ENCODE measurements at regions not wholly inside any gene's neighbourhood (a gene's known extent, or its start where the extent isn't known, plus 50 kb on each side); places are given as distances from the start of the nearest gene placed in this dataset.
"Not testable (repeated sequence)": the region's sequence is repeated elsewhere in the genome, so short reads cannot be mapped to it uniquely, and the experiment has no call there.

DNA sequence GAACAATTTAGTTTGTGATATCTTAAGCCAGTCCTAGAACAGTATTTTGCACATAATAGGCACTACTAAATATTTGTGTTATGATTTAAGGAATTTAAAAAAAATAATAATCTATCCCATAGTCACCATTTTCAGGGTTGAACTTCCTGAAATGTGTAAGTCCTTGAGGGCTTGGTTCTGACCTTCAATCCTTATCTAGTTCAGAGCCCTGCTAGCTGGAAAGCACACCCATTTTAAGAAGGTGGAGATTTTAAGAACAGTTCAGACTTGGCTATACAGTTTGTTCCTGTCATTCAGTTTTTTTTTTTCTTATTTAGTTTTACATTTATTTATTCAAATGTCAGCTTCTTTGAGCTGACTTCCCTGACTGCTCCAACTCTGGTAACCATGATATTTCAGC, 183.4 kb upstream of the MAGI2 start:
- DNase-seq (ENCODE audit: low spot score): no peak

DNA sequence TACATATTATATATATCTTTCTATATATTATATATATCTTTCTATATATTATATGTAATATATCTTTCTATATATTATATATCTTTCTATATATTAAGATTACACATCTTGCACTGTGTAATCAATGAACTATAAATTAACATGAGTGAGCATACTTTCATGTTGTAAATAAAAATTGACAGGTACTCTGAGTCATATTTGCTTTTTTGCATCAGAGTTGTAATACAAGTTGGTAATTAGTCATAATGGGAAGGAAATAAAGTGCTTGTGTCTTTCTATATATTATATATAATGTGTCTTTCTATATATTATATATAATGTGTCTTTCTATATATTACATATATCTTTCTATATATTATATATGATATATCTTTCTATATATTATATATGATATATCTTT, 172.5 kb upstream of the MAGI2 start:
- not testable (repeated sequence) for DNase-seq (ENCODE audit: low spot score)

GRCh38 chr7:79624336-79624735, 170.9 kb upstream of the MAGI2 start:
- no peak for DNase-seq (ENCODE audit: low spot score)

DNA sequence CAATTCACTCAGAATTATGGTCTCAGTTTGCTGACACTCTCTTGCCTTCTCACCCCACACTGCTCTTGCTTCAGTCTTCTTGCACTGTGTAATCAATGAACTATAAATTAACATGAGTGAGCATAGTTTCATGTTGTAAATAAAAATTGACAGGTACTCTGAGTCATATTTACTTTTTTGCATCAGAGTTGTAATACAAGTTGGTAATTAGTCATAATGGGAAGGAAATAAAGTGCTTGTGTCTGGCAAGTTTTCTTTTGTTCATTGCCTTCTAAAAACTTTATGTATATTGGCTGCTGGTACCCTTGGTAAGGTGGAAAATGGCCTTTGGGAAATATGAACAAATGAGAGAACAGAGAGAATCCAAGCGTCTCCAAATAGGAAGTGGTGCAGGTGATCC, 169.3 kb upstream of the MAGI2 start:
- DNase-seq (ENCODE audit: low spot score): no peak

- no peak for DNase-seq (ENCODE audit: low spot score)
Measured at GRCh38 chr7:79620291-79620690, 166.8 kb upstream of the MAGI2 start.

DNA sequence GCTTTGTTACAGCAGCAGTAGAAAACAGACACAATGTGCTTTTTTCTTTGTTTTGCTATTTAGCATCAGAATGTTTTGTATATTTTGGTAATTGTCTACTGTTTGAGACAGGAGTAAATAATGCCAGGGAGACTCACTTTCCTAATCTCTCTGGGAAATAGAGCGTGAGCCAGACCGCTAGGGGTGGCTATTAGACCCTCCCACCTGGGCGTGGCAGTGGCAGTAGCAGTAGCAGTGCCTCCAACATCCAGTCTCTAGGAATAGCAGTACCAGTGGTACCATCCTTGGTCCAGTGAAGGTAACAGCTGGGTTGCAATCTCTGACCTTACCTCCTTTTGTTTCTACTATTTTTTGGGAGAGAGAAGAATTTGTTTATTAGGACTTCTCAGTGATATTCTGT, 165.7 kb upstream of the MAGI2 start:
- DNase-seq (ENCODE audit: low spot score): no peak

DNA sequence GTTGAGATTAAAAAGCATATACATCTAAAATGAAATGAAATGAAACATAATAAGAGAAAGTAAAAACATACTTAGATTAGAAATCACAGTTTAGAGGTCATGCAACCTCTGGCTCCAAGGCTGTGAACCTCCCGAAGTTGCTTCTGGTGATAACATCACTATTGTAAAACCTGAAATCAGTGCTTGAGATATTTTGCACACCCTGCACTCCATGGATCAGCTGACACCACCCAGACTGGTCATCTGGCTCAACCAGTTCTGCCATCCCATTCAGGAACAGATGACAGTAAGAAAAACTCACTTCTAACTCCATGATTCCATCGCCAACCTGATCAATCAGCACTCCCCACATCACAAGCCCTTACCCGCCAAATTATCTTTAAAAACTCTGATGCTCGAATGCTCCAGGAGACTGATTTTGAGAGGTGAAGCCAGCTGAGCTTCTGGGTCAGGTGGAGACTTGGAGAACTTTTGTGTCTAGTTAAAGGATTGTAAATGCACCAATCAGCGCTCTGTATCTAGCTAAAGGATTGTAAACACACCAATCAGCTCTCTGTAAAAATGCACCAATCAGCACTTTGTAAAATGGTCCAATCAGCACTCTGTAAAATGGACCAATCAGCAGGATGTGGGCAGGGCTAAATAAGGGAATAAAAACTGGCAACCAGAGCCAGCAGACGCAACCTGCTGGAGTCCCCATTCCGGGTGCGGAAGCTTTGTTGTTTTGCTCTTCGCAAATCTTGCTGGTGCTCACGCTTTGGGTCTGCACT, 162.6 kb upstream of the MAGI2 start:
- no peak for DNase-seq (ENCODE audit: low spot score)

- no peak for DNase-seq (ENCODE audit: low spot score)
Measured at GRCh38 chr7:79615466-79615865, 162.0 kb upstream of the MAGI2 start.

GRCh38 chr7:79612903-79613302, 159.4 kb upstream of the MAGI2 start:
- no peak for DNase-seq (ENCODE audit: low spot score)

DNA sequence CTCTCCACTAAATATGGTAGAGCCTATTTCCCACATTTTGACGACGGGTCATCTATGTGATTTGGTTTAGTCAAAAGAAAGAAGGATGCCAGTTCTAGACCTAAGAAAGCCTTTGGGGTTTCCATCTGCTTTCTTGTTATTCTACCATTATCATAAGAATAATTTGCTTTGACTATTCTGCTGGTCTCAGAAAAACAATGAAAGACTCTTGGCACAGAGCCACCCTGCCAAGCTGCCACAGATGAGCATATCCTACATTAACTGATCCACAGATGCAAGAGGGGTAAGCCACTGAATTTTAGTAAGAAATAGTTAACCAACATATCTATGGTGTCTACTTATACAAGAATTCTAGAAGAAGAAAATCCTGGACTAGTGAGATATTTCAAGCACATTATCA, 158.6 kb upstream of the MAGI2 start:
- DNase-seq (ENCODE audit: low spot score): no peak

DNA sequence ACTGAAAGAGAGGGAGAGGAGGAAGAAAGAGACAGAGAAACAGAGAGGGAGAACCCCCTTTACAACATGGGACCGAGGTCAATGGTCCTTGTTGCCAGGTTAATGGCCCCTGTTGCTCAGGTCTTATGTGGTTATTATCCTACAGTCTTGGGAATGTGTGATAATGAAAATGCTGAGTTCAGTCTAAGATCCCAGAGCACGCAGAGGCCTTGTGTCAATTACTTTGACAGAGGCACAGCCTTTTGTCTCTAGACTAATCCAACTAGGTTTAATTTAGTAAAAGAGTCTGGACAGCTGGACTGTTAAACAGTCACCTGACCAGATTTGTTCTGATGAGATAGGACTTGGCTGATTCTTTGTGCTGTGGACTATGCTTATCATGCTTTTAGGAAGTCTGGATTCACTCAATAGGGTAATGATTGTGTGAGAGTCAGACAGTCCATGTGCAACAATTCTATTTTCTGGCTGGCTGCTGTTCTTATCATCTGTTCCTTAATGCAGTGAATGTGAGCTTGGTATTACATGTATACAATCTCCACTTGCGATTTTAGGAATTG, 157.4 kb upstream of the MAGI2 start:
- no peak for DNase-seq (ENCODE audit: low spot score)

- DNase-seq (ENCODE audit: low spot score): no peak
Measured at GRCh38 chr7:79610313-79610712, 156.8 kb upstream of the MAGI2 start.

DNA sequence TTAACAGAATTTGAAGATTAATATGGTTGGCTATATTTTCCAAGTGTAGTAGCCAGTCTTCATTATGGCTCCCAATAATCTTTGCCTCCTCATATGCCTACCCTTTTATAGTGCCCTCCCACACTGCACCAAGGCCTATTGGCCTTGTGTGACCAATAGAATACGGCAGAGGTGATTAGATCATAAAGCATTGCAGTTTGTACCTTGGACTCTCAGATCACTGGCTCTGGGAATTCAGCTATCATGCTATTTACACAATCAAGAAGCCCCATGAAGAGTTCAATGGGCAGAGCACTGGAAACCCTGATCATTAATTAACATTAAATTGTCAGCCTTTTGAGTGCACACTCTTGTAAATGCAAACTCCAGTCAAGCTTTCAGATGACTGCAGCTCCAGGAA, 154.5 kb upstream of the MAGI2 start:
- peak; percentile 12 for DNase-seq (ENCODE audit: low spot score)

DNA sequence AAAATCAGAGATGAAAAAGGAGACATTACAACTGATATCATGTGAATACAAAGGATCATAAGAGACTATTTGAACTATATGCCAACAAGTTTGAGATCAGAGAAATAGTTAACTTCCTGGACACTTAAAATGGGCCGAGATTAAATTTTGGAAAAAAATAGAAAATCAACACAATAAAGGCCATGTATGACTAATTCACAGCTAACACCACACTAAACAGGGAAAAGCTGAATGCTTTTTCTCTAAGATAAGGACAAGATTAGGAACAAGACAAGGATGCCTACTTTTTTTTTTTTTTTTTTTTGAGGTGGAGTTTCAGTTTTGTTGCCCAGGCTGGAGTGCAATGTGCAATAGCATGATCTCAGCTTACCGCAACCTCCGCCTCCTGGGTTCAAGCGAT, 151.4 kb upstream of the MAGI2 start:
- no peak for DNase-seq (ENCODE audit: low spot score)

GRCh38 chr7:79598351-79598750, 144.9 kb upstream of the MAGI2 start:
- DNase-seq (ENCODE audit: low spot score): no peak

- DNase-seq (ENCODE audit: low spot score): not testable (repeated sequence)
Measured at GRCh38 chr7:79594671-79595070, 141.2 kb upstream of the MAGI2 start.

GRCh38 chr7:79593866-79594301, 140.4 kb upstream of the MAGI2 start:
- peak; percentile 20 for DNase-seq (ENCODE audit: low spot score)

DNA sequence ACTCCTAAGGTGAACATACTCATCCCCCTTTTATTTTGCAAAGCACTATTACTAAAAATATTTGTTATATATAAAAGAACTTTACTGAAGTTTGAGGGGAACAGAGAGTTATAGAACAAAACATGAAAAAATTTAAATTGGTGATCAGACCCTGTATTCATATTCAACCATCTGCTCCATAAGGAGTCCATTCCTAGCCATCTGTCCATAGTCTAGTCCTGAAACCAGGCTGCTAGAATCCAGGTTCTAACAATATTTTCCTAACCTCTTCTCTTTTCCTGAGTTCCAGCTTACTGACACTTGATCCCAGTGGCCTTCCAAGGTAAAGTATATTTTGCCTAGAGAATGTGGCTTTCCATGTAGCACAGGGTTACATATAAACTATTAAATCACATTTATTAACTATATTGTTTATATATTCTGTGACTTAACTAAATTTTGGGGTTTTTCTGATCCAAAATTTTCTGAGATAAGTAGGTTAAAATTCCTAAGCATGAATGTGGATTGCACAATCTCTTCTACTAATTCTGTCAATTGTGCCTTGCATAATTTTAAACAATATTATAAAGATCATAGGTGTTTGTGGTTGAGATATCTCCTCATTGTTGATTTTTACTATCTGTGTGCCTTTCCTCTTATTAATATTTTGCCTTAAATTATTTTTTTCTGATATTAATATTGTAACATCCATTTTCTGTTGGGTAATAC, 137.6 kb upstream of the MAGI2 start:
- no peak for DNase-seq (ENCODE audit: low spot score)

- DNase-seq (ENCODE audit: low spot score): no peak
Measured at GRCh38 chr7:79590391-79590790, 136.9 kb upstream of the MAGI2 start.

- no peak for DNase-seq (ENCODE audit: low spot score)
Measured at GRCh38 chr7:79570903-79571302, 117.4 kb upstream of the MAGI2 start.

DNA sequence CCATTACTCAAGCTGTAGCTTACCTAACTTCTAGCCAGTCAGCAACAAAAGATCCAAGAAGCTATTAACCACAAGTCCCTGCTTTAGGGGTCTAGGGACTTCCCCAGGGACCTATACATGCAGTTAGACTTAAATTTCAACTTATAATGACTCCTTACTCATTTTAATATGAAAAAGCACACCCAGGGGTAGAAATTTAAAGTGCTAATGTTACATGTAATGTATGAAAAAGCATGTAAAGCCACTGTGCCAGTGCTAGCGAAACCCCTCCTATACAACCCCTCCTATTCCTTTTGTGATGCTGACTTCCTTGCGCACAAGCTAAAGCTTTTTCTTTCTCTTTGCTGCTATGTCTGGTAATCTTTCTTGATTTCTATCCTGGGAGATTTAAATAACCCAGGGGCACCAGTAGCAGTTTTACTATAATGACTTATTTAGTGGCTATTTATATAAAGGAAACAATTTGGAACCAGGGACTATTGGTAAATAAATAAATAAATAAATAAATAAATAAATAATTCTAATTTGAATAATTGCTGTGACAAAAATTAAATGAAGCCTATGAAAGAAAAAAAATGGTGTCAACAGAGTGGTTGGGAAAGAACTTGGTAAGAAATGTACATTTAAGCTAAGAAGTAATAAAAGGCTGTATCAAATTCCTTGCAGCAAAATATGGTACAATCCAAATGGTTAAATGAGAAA, 110.5 kb upstream of the MAGI2 start:
- DNase-seq (ENCODE audit: low spot score): no peak

- no peak for DNase-seq (ENCODE audit: low spot score)
Measured at GRCh38 chr7:79555571-79555970, 102.1 kb upstream of the MAGI2 start.

Data from mucosa of gallbladder (tissue), 1 donor.